ENCODE measurements at regions not wholly inside any gene's neighbourhood (a gene's known extent, or its start where the extent isn't known, plus 50 kb on each side); places are given as distances from the start of the nearest gene placed in this dataset.

GRCh38 chr22:48646216-48646925, 1181.3 kb downstream of the BRD1 start:
- ATAC-seq (ENCODE audit: low read depth) = no peak
- Histone ChIP-seq H4K8ac (ENCODE audit: low read depth in 2 of 2, low read length in 2 of 2) (no peak overlapping the region), H2BK120ac (ENCODE audit: low read depth, low read length) (no peak overlapping the region), H2AK9ac (replicated peaks; ENCODE audit: low read depth, low read length, poor library complexity) (no peak overlapping the region), H2AFZ (replicated peaks; ENCODE audit: low read length, poor library complexity) (no peak overlapping the region), H3K18ac (ENCODE audit: low read depth, low read length) (no peak overlapping the region), H3K4ac (ENCODE audit: low read depth, low read length) (no peak overlapping the region), H2BK15ac (ENCODE audit: low read depth, low read length) (no peak overlapping the region), H3K79me1 (ENCODE audit: low read depth in 1 of 2, low read length in 2 of 2) (no peaks in the 10 kb centered on the region), H4K20me1 (ENCODE audit: insufficient read depth, low read length) (no peaks in the 10 kb centered on the region), H4K5ac (ENCODE audit: low read depth, low read length) (no peak overlapping the region), H2BK5ac (ENCODE audit: low read depth, low read length, poor library complexity, severe bottlenecking) (no peak overlapping the region), H3K4me2 (ENCODE audit: low read depth, low read length) (no peak overlapping the region), H3K9ac (ENCODE audit: low read depth, low read length) (no peak overlapping the region), H3K4me1 (ENCODE audit: control insufficient read depth, insufficient read depth, low read length) (no peaks in the 10 kb centered on the region), H3K14ac (replicated peaks; ENCODE audit: low read depth, low read length) (no peak overlapping the region), H3K27ac (ENCODE audit: insufficient read depth, low read length) (no peak overlapping the region), H3K27me3 (ENCODE audit: control insufficient read depth, insufficient read depth, low read length) (no peaks in the 10 kb centered on the region), H3K56ac (ENCODE audit: extremely low read depth, insufficient read depth, low read length) (no peak overlapping the region), H3K23ac (ENCODE audit: low read depth, low read length) (no peak overlapping the region), H3K9me3 (ENCODE audit: control insufficient read depth, insufficient read depth, low read length) (peaks cover 67% of the 10 kb centered on the region), H2AK5ac (ENCODE audit: low read depth, low read length) (no peak overlapping the region), H3K36me3 (ENCODE audit: control insufficient read depth, insufficient read depth, low read length) (no peaks in the 10 kb centered on the region), H2BK20ac (ENCODE audit: low read depth, low read length) (no peak overlapping the region), H3K4me3 (ENCODE audit: insufficient read depth, low read depth, low read length) (no peak overlapping the region), H3K9me1 (ENCODE audit: insufficient read depth, low read length) (no peaks in the 10 kb centered on the region), H4K91ac (ENCODE audit: insufficient read depth, low read depth, low read length) (no peak overlapping the region)
- no TSS peak for BruUV-seq (replicated peaks)
- in situ Hi-C loops (cut with MboI; ENCODE audit: low sequenced_read_pairs) = no loop called here
- ChIA-PET CTCF (no interaction called here), POLR2A (ENCODE audit: unreplicated experiment) (no interaction called here)
- intact Hi-C loops (cut with micrococcal nuclease) = no loop called here
- DNase-seq = no peak
- TF ChIP-seq CEBPB (IDR thresholded peaks at IDR 0.05; ENCODE audit: low read depth, low read length) (no peak), MAZ (IDR thresholded peaks at IDR 0.05; ENCODE audit: borderline replicate concordance, low read depth, low read length) (no peak), MXI1 (IDR thresholded peaks at IDR 0.05; ENCODE audit: borderline replicate concordance, low read depth, low read length) (no peak), MAFK (IDR thresholded peaks at IDR 0.05; ENCODE audit: low read depth, low read length) (no peak), POLR2A (IDR thresholded peaks at IDR 0.05; ENCODE audit: low read depth, low read length) (no peak), SMC3 (IDR thresholded peaks at IDR 0.05; ENCODE audit: low read depth, low read length) (no peak)
- TF ChIP-seq, protein P1, sequence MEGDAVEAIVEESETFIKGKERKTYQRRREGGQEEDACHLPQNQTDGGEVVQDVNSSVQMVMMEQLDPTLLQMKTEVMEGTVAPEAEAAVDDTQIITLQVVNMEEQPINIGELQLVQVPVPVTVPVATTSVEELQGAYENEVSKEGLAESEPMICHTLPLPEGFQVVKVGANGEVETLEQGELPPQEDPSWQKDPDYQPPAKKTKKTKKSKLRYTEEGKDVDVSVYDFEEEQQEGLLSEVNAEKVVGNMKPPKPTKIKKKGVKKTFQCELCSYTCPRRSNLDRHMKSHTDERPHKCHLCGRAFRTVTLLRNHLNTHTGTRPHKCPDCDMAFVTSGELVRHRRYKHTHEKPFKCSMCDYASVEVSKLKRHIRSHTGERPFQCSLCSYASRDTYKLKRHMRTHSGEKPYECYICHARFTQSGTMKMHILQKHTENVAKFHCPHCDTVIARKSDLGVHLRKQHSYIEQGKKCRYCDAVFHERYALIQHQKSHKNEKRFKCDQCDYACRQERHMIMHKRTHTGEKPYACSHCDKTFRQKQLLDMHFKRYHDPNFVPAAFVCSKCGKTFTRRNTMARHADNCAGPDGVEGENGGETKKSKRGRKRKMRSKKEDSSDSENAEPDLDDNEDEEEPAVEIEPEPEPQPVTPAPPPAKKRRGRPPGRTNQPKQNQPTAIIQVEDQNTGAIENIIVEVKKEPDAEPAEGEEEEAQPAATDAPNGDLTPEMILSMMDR (conservative IDR thresholded peaks at IDR 0.05; ENCODE audit: low read depth, low read length) = no peak
- TF ChIP-seq, protein P2, sequence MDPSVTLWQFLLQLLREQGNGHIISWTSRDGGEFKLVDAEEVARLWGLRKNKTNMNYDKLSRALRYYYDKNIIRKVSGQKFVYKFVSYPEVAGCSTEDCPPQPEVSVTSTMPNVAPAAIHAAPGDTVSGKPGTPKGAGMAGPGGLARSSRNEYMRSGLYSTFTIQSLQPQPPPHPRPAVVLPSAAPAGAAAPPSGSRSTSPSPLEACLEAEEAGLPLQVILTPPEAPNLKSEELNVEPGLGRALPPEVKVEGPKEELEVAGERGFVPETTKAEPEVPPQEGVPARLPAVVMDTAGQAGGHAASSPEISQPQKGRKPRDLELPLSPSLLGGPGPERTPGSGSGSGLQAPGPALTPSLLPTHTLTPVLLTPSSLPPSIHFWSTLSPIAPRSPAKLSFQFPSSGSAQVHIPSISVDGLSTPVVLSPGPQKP (IDR thresholded peaks at IDR 0.05; ENCODE audit: borderline replicate concordance, low read depth, low read length) = no peak
- TF ChIP-seq, protein P3, sequence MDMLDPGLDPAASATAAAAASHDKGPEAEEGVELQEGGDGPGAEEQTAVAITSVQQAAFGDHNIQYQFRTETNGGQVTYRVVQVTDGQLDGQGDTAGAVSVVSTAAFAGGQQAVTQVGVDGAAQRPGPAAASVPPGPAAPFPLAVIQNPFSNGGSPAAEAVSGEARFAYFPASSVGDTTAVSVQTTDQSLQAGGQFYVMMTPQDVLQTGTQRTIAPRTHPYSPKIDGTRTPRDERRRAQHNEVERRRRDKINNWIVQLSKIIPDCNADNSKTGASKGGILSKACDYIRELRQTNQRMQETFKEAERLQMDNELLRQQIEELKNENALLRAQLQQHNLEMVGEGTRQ (IDR thresholded peaks at IDR 0.05; ENCODE audit: low read depth, low read length) = no peak
- dilution Hi-C loops (cut with HindIII; ENCODE audit: low sequenced_read_pairs, unreplicated experiment) = no loop called here
- 79% methylated on average over 14 of the region's 42 CpGs; no CpG with 5 or more reads in 1 of the 2 experiments for WGBS, 2 experiments (ENCODE audit: extremely low coverage in 2 of 2, insufficient read length in 1 of 2)

Measured in IMR-90 (cell line).